HCT116 (cell line): ENCODE measurements at regions not wholly inside any gene's neighbourhood (a gene's known extent, or its start where the extent isn't known, plus 50 kb on each side); places are given as distances from the start of the nearest gene placed in this dataset.

Experiments used
- ATAC-seq: fragments of 200-7000 bp; cut with Tn5 transposase; 2 replicates; pipeline ENCODE4 v1.9.1; 2020; ENCODE audit warnings: mild to moderate bottlenecking, moderate library complexity
- BruUV-seq: library from RNA; stranded (reverse); fragments of 400-500 nt; replicated peaks from 2 replicates; lab custom pipeline; 2021; lab: Mats Ljungman, UMichigan
- CTCF ChIA-PET: fragments of 300-600 bp; sonication (Branson Sonifier 250); formaldehyde crosslinking; loops from one replicate; lab custom pipeline; 2021; ENCODE audit warnings: antibody characterized with exemption; lab: Charles Lee
- POLR2A ChIA-PET: fragments of 300-600, 350-600 bp; sonication (Branson Sonifier 250); formaldehyde crosslinking; loops from one replicate; lab custom pipeline; 2021; ENCODE audit warnings: antibody characterized with exemption; lab: Charles Lee
- RAD21 ChIA-PET, 2 experiments: fragments of 300-600 bp; sonication (Branson Sonifier 250); formaldehyde crosslinking; loops; one replicate each; lab custom pipeline; 2023; ENCODE audit warnings: low total read pairs in 2 of 2; ENCODE audit not compliant: uncharacterized antibody in 2 of 2, unreplicated experiment in 2 of 2, low non-redundant PET in 1 of 2; lab: Charles Lee
- DNase-seq: peaks from one replicate; pipeline ENCODE4 v3.0.0-alpha.2; 2010; ENCODE audit warnings: low read depth, low spot score
- H2AFZ ChIP-seq: fragments of 200-600 bp; shearing (Covaris generic), sonication (generic); 2 replicates; pipeline ENCODE4 v1.6.1; 2017; ENCODE audit warnings: low read depth, mixed run types, mixed read lengths, antibody characterized with exemption, low read length; ENCODE audit not compliant: poor library complexity, severe bottlenecking
- H3K27ac ChIP-seq: 2 replicates; pipeline ENCODE4 v1.5.1; 2012; ENCODE audit warnings: low read depth, low read length
- H3K27me3 ChIP-seq: fragments of 200-600 bp; sonication (generic); 2 replicates; pipeline ENCODE4 v1.6.1; 2016; ENCODE audit warnings: mixed run types, low read length, mixed read lengths; ENCODE audit not compliant: insufficient read depth
- H3K36me3 ChIP-seq, 2 experiments: fragments of 200-500 bp in 1 of 2; fragments of 200-600 bp in 1 of 2; sonication (Bioruptor generic) in 1 of 2; sonication (generic) in 1 of 2; 2 replicates each; pipeline versions ENCODE4 v1.5.1 to v1.6.1; 2014 to 2016; ENCODE audit warnings: low read length in 2 of 2, inconsistent platforms in 1 of 2, mixed read lengths in 1 of 2, mixed run types in 1 of 2; ENCODE audit not compliant: insufficient read depth in 2 of 2, control insufficient read depth in 1 of 2
- H3K4me1 ChIP-seq, 2 experiments: fragments of 200-600 bp in 1 of 2; sonication (generic) in 1 of 2; 2 replicates each; pipeline versions ENCODE4 v1.5.1 to v1.6.1; 2012 to 2017; ENCODE audit warnings: low read length in 2 of 2, inconsistent platforms in 1 of 2, mild to moderate bottlenecking in 1 of 2, mixed read lengths in 1 of 2, mixed run types in 1 of 2, moderate library complexity in 1 of 2; ENCODE audit not compliant: insufficient read depth in 2 of 2, control insufficient read depth in 1 of 2
- H3K4me2 ChIP-seq: fragments of 200-600 bp; sonication (generic); 2 replicates; pipeline ENCODE4 v1.6.1; 2017; ENCODE audit warnings: mixed run types, low read length, mixed read lengths
- H3K4me3 ChIP-seq, 2 experiments: fragments of 200-600 bp in 1 of 2; sonication (generic) in 1 of 2; replicated peaks in 1 of 2; 2 replicates each; pipeline ENCODE4 v1.5.1; 2011 to 2016; ENCODE audit warnings: low read length in 2 of 2, control low read depth in 1 of 2, low read depth in 1 of 2, mild to moderate bottlenecking in 1 of 2, mixed read lengths in 1 of 2, mixed run types in 1 of 2
- H3K79me2 ChIP-seq: fragments of 200-600 bp; sonication (generic); 2 replicates; pipeline ENCODE4 v1.6.1; 2017; ENCODE audit warnings: mild to moderate bottlenecking, mixed run types, low read length, moderate library complexity, mixed read lengths; ENCODE audit not compliant: insufficient read depth
- H3K9ac ChIP-seq: fragments of 200-600 bp; sonication (generic); 2 replicates; pipeline ENCODE4 v1.6.1; 2016; ENCODE audit warnings: low read length, mixed read lengths
- H3K9me2 ChIP-seq: fragments of 200-600 bp; sonication (generic), shearing (Covaris generic); 2 replicates; pipeline ENCODE4 v1.6.1; 2017; ENCODE audit warnings: mixed run types, mild to moderate bottlenecking, moderate library complexity; ENCODE audit not compliant: insufficient read depth
- H3K9me3 ChIP-seq, 2 experiments: fragments of 200-500 bp in 1 of 2; fragments of 200-600 bp in 1 of 2; sonication (Bioruptor generic) in 1 of 2; sonication (generic) in 1 of 2; 2 replicates each; pipeline ENCODE4 v1.6.1; 2014 to 2017; ENCODE audit warnings: low read length in 2 of 2, mixed read lengths in 2 of 2, inconsistent platforms in 1 of 2, low read depth in 1 of 2, mild to moderate bottlenecking in 1 of 2, mixed run types in 1 of 2, moderate library complexity in 1 of 2; ENCODE audit not compliant: control insufficient read depth in 1 of 2, insufficient read depth in 1 of 2
- H4K20me1 ChIP-seq: fragments of 200-600 bp; sonication (generic), shearing (Covaris generic); 2 replicates; pipeline ENCODE4 v1.6.1; 2017; ENCODE audit warnings: mixed run types, mild to moderate bottlenecking, moderate library complexity; ENCODE audit not compliant: insufficient read depth
- ELF1 ChIP-seq: IDR thresholded peaks from 2 replicates; pipeline ENCODE4 v1.6.1; 2012; ENCODE audit warnings: low read depth, borderline replicate concordance
- SIN3A ChIP-seq: IDR thresholded peaks from 2 replicates; pipeline ENCODE4 v1.6.1; 2012; ENCODE audit warnings: low read depth
- SRF ChIP-seq: IDR thresholded peaks from 2 replicates; pipeline ENCODE4 v1.6.1; 2012; ENCODE audit warnings: low read depth
- intact Hi-C: fragments of 100-400 bp; cut with micrococcal nuclease; formaldehyde crosslinking; loops from 2 replicates; pipeline ENCODE4 v1.10.0; 2022

DNA sequence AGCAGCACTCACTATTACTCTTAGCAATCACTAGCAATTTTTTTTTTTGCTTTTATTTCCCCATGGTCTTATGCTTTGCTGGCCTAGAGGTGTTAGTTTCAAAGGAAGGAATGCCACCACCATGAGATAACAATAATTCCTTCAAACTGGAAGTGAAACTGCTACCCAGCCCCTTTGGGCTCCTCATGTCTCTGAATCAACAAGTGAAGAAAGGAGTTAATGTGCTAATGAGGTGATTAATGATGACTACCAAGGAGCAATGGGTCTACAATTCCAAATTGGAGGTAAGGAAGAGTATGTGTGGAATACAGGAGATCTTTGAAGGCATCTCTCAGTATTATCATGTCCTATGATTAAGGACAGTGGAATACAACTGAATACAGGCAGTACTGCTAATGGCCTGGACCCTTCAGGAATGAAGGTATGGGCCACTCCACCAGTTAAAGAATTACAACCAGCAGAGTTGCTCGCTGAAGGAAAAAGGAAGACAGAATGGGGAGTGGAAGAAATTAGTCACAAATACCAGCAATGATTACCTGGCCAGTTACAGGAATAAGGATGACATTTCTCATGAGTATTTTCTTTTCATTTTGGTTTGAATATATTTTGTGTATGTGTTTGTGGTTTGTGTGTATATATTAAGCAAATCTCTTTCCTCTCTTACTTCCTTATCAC lies 652.9 kb downstream of the ADGRL2 start:
- Histone ChIP-seq H2AFZ (no peak overlapping the region), H3K9ac (no peak overlapping the region), H3K36me3 (no peaks in the 10 kb centered on the region), H3K4me1 (no peaks in the 10 kb centered on the region), H3K79me2 (no peaks in the 10 kb centered on the region), H3K27me3 (no peaks in the 10 kb centered on the region), H4K20me1 (no peaks in the 10 kb centered on the region), H3K4me3 (no peak overlapping the region), H3K4me2 (no peak overlapping the region), H3K9me3 (peaks cover 0 to 9% of the 10 kb centered on the region in 2 experiments; a peak in 1 of 4 replicates), H3K9me2 (no peaks in the 10 kb centered on the region), H3K27ac (no peak overlapping the region)
- ChIA-PET POLR2A (no interaction called here), RAD21 (no interaction called here), CTCF (no interaction called here)
- no TSS peak for BruUV-seq
- no peak for DNase-seq
- ATAC-seq: no peak
- no peak for TF ChIP-seq SIN3A
- intact Hi-C loops: no loop called here

DNA sequence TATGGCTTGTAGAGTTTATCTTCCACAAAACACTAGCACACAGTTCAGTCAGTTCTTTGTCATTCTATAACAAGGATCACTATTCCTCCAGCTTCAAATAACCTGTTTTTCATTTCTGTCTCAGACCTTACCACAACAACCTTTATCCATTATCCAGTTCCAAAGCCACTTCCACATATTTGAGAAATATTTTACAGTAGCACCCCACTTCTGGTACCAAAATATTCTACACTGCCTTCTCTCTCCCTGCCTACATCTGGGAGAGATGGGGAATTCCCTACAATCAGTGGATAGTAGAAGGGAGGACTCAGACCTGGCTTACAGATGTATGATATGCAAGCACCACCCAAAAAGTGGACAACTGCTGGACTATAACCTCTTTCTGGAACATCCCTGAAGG lies 651.4 kb downstream of the ADGRL2 start:
- Histone ChIP-seq H3K4me1 (no peaks in the 10 kb centered on the region), H3K9me3 (peaks cover 0 to 9% of the 10 kb centered on the region in 2 experiments; a peak in 1 of 4 replicates), H3K79me2 (no peaks in the 10 kb centered on the region), H3K4me2 (no peak overlapping the region), H3K27ac (no peak overlapping the region), H4K20me1 (no peaks in the 10 kb centered on the region), H3K27me3 (no peaks in the 10 kb centered on the region), H2AFZ (no peak overlapping the region), H3K9ac (no peak overlapping the region), H3K4me3 (no peak overlapping the region), H3K36me3 (no peaks in the 10 kb centered on the region), H3K9me2 (no peaks in the 10 kb centered on the region)
- BruUV-seq: no TSS peak
- ChIA-PET POLR2A (no interaction called here), RAD21 (no interaction called here), CTCF (no interaction called here)
- ATAC-seq: no peak
- DNase-seq: no peak
- TF ChIP-seq SRF: no peak
- intact Hi-C loops: no loop called here

DNA sequence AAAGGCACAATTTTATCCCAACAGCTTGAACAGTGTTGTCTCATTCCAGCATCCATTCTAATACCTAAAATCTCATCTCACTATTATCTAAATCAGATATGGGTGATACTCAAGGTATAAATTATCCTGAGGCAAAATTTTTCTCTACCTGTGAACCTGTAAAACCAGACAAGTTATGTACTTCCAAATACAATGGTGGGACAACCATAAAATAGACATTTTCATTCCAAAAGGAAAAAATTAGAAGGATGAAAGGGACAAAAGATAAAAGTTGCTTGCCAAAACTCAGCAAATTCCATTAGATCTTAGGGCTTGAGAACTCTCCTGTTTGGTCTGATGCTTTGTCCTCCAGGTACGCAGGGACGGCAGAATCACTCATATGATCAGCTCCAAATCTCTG lies 650.5 kb downstream of the ADGRL2 start:
- no peak overlapping the region for H3K9ac ChIP-seq
- no peaks in the 10 kb centered on the region for H3K79me2 ChIP-seq
- no peak for DNase-seq
- ChIA-PET RAD21 (no interaction called here), CTCF (no interaction called here), POLR2A (no interaction called here)
- intact Hi-C loops: no loop called here
- no peak for ATAC-seq
- no peak overlapping the region for H2AFZ ChIP-seq
- H3K4me2 ChIP-seq: no peak overlapping the region
- BruUV-seq: no TSS peak
- H3K36me3 ChIP-seq: no peaks in the 10 kb centered on the region
- TF ChIP-seq ELF1: no peak
- no peaks in the 10 kb centered on the region for H3K27me3 ChIP-seq
- H3K9me2 ChIP-seq: no peaks in the 10 kb centered on the region
- H3K9me3 ChIP-seq: peaks cover 0 to 9% of the 10 kb centered on the region in 2 experiments; a peak in 1 of 4 replicates
- no peaks in the 10 kb centered on the region for H3K4me1 ChIP-seq
- H4K20me1 ChIP-seq: no peaks in the 10 kb centered on the region
- H3K27ac ChIP-seq: no peak overlapping the region
- no peak overlapping the region for H3K4me3 ChIP-seq
